ENCODE measurements at regions not wholly inside any gene's neighbourhood (a gene's known extent, or its start where the extent isn't known, plus 50 kb on each side); places are given as distances from the start of the nearest gene placed in this dataset.

GRCh38 chr11:19382131-19382611 is 141.4 kb upstream of the E2F8 start:
- TF ChIP-seq CTCF (IDR thresholded peaks at IDR 0.05) (no peak), POLR2A (IDR thresholded peaks at IDR 0.05) (no peak)
